ENCODE measurements at regions not wholly inside any gene's neighbourhood (a gene's known extent, or its start where the extent isn't known, plus 50 kb on each side); places are given as distances from the start of the nearest gene placed in this dataset.
"Not testable (repeated sequence)": the region's sequence is repeated elsewhere in the genome, so short reads cannot be mapped to it uniquely, and the experiment has no call there.

GRCh38 chr3:187795207-187795960 lies 50.1 kb upstream of the BCL6 start:
- no peak for DNase-seq

GRCh38 chr3:187798126-187798525 lies 52.9 kb upstream of the BCL6 start:
- DNase-seq: no peak

DNA sequence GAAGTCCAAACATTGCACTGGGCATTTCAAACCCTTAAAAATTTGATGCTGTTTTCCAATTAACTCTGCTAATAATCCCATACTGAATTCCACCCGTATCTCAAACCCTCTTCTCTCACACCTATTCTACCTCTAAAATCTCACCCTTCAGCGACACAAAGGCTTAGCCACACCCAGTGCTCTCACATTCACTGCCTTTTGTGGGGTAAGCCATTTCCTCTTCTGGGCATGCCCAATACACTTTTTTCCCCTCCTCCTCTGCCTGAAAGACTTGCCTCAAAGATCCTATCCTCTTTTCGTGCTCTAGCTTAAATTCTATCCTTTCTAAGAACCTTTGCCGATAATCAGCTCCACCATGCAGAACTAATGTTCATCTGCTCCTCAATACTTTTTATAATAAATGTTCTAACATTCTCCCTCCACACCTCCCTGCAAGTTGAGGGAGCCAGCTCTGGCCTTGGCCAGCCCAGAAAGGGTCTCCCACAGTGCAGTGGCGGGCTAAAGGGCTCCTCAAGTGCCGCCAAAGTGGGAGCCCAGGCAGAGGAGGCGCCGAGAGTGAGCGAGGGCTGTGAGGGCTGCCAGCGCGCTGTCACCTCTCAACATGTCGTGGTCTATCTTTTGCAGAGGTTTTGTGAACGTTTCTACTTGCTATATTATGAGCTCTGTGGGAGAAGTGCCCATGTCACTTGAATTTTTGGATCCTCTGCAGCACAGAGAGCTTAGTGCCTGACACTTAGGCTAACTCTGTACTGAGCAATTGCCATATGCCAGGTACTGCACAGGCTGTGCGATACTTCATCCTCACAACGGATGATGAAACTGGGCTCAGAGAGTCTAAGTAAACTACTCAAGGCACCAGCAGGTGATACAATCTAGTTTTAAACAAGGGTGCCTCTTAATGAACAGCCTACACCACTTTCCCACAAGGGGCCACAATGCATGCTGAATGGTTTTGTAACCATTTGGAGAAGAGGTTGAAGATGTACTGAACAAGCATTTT lies 53.6 kb upstream of the BCL6 start:
- DNase-seq: peak in 1 of 2 donors; percentile 53

GRCh38 chr3:187799942-187800641 lies 54.8 kb upstream of the BCL6 start:
- peak in 1 of 2 donors; percentile 9 for DNase-seq

- no peak for DNase-seq
These were observed 55.9 kb upstream of the BCL6 start for GRCh38 chr3:187801152-187801551.

DNA sequence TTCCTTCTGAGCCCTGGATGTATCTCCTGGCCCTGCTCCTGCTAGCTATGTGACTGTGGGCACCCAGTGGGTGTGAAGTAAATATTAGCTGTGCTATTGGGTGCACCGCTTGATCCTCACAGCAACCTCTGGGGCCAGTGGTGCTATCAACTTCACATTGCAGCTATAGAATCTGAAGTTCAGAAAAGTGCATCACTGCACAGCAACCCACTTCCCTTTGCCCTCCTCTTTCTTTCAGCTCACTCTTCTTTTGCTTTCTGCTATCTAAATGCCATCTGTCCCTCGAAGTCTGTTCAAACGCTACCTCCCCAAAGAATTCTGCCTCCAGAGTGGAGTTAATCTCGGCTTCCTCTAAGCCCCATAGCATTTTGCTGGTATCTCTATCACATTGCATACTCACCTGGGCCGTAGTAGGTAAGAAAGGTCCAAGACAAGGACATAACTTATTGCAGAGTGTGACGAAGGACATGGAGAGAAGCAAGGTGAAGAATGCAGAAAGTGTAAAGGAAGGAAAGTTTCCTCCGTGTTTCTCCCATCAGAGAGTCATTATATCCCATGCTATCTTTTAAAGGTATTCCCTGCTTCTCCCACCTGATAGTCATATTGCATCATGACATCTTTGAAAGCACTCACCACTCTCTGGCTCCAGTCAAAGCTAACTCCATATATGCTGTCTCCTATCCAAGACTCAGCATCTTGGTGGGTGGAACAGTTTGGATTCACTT lies 57.1 kb upstream of the BCL6 start:
- no peak for DNase-seq

DNA sequence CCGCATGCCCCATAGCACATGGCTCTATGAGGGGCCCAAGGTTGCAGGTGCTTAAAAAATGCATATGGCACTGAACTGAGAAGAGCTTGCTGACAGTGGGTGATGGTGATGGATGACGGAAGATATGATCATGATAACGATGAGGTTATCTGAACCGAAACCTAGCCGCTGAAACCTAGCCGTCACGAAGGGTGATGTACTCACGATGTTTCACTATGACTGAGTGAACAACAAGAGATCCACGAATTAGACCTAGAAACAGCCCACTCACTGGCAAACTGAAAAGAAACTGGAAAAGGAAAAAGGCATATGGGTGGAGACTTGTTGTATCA lies 57.6 kb upstream of the BCL6 start:
- peak in 1 of 2 donors; percentile 44 for DNase-seq

DNA sequence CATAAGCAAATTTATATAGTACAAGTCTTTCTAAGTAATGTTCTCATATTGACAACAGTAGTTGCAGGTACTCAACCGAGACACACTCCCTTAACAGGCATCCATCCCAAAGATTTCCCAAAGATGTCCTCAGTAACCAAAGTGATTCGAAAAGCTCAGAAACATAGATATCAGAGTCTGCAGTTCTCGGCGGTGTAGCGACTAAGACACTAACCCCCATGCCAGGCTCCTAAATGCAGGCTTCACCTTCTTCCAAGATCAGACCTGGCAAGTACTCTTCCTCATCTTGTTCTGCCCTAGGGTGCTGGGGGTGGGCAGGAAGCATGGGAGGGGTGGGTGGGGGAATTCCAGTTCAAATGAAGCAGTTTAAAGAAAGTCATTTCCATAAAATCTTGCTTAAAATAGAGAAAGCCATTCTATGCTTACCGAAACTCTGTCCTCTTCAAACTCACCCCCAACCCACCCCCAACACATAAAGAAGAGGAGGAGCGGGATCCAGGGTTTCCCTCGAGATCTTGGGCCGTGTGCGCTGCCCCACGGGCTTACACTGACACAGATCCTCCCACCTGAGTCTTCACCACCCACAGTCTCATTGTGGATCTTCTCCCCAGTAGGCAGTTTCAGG lies 59.0 kb upstream of the BCL6 start:
- DNase-seq: no peak

GRCh38 chr3:187804745-187805121 lies 59.5 kb upstream of the BCL6 start:
- no peak for DNase-seq

DNA sequence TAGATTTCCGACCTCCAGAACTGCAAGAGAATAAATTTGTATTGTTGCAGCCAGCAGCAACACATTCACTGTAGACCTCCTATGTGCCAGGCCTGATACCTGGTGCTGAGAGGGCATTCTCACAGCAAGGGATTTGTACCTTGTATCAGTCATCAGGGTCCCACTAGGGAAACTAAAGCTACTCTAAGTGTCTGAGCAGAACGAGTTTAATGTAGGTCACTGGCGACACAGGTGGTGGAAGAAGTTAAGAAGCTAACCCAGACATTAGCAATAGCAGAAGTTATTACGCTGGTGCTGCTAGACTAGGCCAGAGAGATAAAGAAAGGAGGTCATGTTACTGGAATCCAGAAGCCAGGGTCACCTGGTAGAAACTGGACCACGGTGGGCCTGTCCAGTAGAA lies 60.5 kb upstream of the BCL6 start:
- DNase-seq: no peak

DNA sequence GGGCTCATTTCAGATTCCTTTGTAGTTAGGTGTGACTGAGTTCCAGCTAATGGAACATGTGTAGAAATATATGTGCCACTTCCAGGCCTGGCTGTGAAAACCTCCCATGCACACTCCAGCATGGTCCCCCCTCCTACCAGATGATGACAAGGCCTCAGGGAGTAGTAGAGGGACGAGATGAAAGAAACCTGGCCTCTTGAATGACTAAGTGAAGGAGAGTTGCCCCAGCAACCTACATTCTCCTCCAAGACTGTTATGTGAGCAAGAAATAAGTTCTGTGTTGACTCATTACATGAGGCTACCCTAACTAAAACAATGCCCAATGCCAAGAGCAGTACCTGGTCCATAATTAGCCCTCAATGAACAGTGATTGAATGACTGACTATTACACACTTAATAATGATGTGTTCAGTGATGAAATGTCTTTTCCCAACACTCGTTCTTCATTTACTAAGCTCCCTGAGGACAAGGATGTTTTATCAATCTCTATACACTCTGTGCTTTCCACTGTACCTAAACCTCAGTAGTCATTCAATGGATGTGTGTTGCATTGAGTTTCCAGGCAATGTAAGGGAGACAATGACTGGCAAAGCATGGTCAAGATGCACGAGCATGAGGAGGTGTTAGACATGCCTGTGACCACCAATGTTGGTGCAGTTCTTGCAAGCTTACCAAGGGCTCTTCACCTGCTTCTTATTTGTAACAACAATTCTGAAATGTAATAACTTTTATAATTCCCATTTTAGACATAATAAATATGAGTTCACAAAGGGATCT lies 62.0 kb upstream of the BCL6 start:
- no peak for DNase-seq

GRCh38 chr3:187808527-187808895 lies 63.2 kb upstream of the BCL6 start:
- no peak for DNase-seq

- DNase-seq: no peak
These were observed 64.3 kb upstream of the BCL6 start for GRCh38 chr3:187809612-187809991.

- no peak for DNase-seq
These were observed 64.8 kb upstream of the BCL6 start for GRCh38 chr3:187810021-187810446.

GRCh38 chr3:187811585-187812250 lies 66.5 kb upstream of the BCL6 start:
- DNase-seq: no peak

- DNase-seq: no peak
These were observed 67.2 kb upstream of the BCL6 start for GRCh38 chr3:187812496-187812895.

DNA sequence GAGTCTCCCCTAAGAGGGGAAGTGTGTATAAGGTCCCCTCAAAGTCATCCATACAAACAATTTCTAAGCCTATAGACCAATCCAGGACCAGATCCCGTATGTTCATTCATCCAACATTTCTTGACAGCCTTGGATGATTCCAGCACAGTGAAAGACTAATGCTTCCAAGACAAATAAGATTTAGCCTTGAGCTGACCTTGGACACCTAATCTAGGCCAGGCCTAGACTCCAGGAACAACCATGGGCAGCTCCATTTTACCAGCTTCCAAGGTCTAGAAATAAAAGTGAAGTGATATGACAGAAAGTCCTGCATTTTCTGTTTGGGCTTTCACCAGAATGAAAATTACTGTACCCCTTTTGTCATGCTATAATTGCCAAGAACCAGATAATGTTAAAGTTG lies 67.9 kb upstream of the BCL6 start:
- DNase-seq: no peak

GRCh38 chr3:187817766-187818165 lies 72.5 kb upstream of the BCL6 start:
- not testable (repeated sequence) for DNase-seq

- DNase-seq: no peak
These were observed 76.5 kb upstream of the BCL6 start for GRCh38 chr3:187821616-187822317.

DNA sequence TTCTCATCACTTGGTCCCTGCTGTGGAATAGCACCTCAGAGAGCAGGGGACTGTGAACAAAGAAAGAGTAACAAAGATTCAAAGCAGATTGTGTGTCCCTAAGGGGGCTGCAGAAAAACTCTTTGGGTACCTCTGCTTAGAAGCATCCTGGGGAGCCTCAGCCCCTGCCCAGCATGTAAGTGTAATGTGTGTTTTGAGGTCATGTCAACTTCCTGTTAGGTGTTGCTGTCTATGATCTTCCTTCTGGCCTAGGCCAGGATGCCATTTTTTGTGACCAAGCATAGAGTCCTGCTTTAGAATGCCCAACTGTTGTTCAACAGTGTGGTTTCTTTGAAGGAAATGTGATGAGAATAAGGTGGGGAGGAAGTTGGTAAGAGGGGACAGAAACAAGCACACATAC lies 77.1 kb upstream of the BCL6 start:
- peak in 1 of 2 donors; percentile 22 for DNase-seq
